ENCODE measurements at regions not wholly inside any gene's neighbourhood (a gene's known extent, or its start where the extent isn't known, plus 50 kb on each side); places are given as distances from the start of the nearest gene placed in this dataset.

- Histone ChIP-seq H3K4me1 (no peaks in the 10 kb centered on the region), H3K9me3 (no peaks in the 10 kb centered on the region), H3K4me3 (no peak overlapping the region), H3K27ac (no peak overlapping the region), H3K27me3 (no peaks in the 10 kb centered on the region), H3K36me3 (no peaks in the 10 kb centered on the region)
- DNase-seq, result no peak
- WGBS, 2 donors (ENCODE audit: low coverage in 1 of 2), result 82% methylated on average over 1 of the region's 1 CpG; no CpG with 5 or more reads in 1 of the 2 donors
- intact Hi-C loops (cut with DNase I; ENCODE audit: low total_unique reads) (no loop called here), in situ Hi-C loops (cut with MboI; ENCODE audit: low pct_ligation_motif_present in 1 of 4, low pct_unique_long_range_greater_than_20kb in 1 of 4, low sequenced_read_pairs in 3 of 4) (no loop called here)
- TF ChIP-seq CTCF (IDR thresholded peaks at IDR 0.05), result no peak
- TF ChIP-seq POLR2A (IDR thresholded peaks at IDR 0.05), result no peak
- no peak for TF ChIP-seq EP300 (IDR thresholded peaks at IDR 0.05; ENCODE audit: low read depth)
- TF ChIP-seq POLR2AphosphoS5 (IDR thresholded peaks at IDR 0.05), result no peak
Observed at GRCh38 chr2:15865923-15866322, 74.4 kb upstream of the MYCN start.

GRCh38 chr2:15866563-15867193 lies 73.7 kb upstream of the MYCN start:
- no peak for TF ChIP-seq EP300 (IDR thresholded peaks at IDR 0.05; ENCODE audit: low read depth)
- TF ChIP-seq POLR2AphosphoS5 (IDR thresholded peaks at IDR 0.05), result no peak
- TF ChIP-seq CTCF (IDR thresholded peaks at IDR 0.05), result no peak
- no peak for TF ChIP-seq POLR2A (IDR thresholded peaks at IDR 0.05)
- H3K4me3 ChIP-seq, result no peak overlapping the region
- 74 to 75% methylated on average over 3 of the region's 3 CpGs for WGBS, 2 donors (ENCODE audit: low coverage in 1 of 2)
- DNase-seq, result no peak
- no peaks in the 10 kb centered on the region for H3K4me1 ChIP-seq
- H3K36me3 ChIP-seq, result no peaks in the 10 kb centered on the region
- in situ Hi-C loops (cut with MboI; ENCODE audit: low pct_ligation_motif_present in 1 of 4, low pct_unique_long_range_greater_than_20kb in 1 of 4, low sequenced_read_pairs in 3 of 4), result no loop called here
- H3K27ac ChIP-seq, result no peak overlapping the region
- no peaks in the 10 kb centered on the region for H3K9me3 ChIP-seq
- intact Hi-C loops (cut with DNase I; ENCODE audit: low total_unique reads), result no loop called here
- H3K27me3 ChIP-seq, result no peaks in the 10 kb centered on the region

- TF ChIP-seq POLR2A (IDR thresholded peaks at IDR 0.05), result no peak
- no peak for TF ChIP-seq CTCF (IDR thresholded peaks at IDR 0.05)
- no peak for TF ChIP-seq POLR2AphosphoS5 (IDR thresholded peaks at IDR 0.05)
- no peak for TF ChIP-seq EP300 (IDR thresholded peaks at IDR 0.05; ENCODE audit: low read depth)
- Histone ChIP-seq H3K27me3 (no peaks in the 10 kb centered on the region), H3K27ac (no peak overlapping the region), H3K4me1 (no peaks in the 10 kb centered on the region), H3K4me3 (no peak overlapping the region), H3K36me3 (no peaks in the 10 kb centered on the region), H3K9me3 (no peaks in the 10 kb centered on the region)
- in situ Hi-C loops (cut with MboI; ENCODE audit: low pct_ligation_motif_present in 1 of 4, low pct_unique_long_range_greater_than_20kb in 1 of 4, low sequenced_read_pairs in 3 of 4), result no loop called here
- WGBS, 2 donors (ENCODE audit: low coverage in 1 of 2), result 78 to 94% methylated on average over 5 to 8 of the region's 8 CpGs
- intact Hi-C loops (cut with DNase I; ENCODE audit: low total_unique reads), result no loop called here
- DNase-seq, result no peak
Observed at GRCh38 chr2:15867194-15868171, 72.9 kb upstream of the MYCN start.

- in situ Hi-C loops (cut with MboI; ENCODE audit: low pct_ligation_motif_present in 1 of 4, low pct_unique_long_range_greater_than_20kb in 1 of 4, low sequenced_read_pairs in 3 of 4), result no loop called here
- WGBS, 2 donors (ENCODE audit: low coverage in 1 of 2), result 58 to 71% methylated on average over 1 of the region's 1 CpG
- no peak for DNase-seq
- intact Hi-C loops (cut with DNase I; ENCODE audit: low total_unique reads), result no loop called here
- TF ChIP-seq POLR2A (IDR thresholded peaks at IDR 0.05) (no peak), EP300 (IDR thresholded peaks at IDR 0.05; ENCODE audit: low read depth) (no peak), CTCF (IDR thresholded peaks at IDR 0.05) (no peak), POLR2AphosphoS5 (IDR thresholded peaks at IDR 0.05) (no peak)
- no peaks in the 10 kb centered on the region for H3K27me3 ChIP-seq
- H3K4me3 ChIP-seq, result no peak overlapping the region
- H3K9me3 ChIP-seq, result no peaks in the 10 kb centered on the region
- no peaks in the 10 kb centered on the region for H3K4me1 ChIP-seq
- no peaks in the 10 kb centered on the region for H3K36me3 ChIP-seq
- H3K27ac ChIP-seq, result no peak overlapping the region
Observed at GRCh38 chr2:15868186-15868585, 72.2 kb upstream of the MYCN start.

Data from transverse colon (tissue), 4 donors.